ENCODE measurements at regions not wholly inside any gene's neighbourhood (a gene's known extent, or its start where the extent isn't known, plus 50 kb on each side); places are given as distances from the start of the nearest gene placed in this dataset.

DNA sequence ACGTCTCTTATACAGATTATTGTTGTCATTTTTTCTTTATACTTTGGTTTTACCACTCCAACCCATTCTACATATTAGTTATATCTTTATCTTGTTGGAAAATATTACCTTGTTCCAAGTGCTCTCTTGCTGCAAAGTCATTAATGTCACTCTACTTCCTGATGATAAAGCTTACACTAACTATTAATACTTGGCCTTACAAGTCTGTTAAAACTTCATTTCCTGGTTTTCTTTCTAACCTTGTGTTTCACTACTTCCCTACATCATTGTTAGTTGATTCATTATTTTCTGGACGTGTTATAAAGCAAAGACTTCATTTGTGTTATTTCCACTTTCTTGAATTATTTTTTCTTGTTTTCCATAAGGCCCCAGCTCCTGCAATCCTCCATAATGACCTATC is 382.6 kb upstream of the CDH20 start:
- DNase-seq (ENCODE audit: low spot score), result no peak
- TF ChIP-seq, protein P1, sequence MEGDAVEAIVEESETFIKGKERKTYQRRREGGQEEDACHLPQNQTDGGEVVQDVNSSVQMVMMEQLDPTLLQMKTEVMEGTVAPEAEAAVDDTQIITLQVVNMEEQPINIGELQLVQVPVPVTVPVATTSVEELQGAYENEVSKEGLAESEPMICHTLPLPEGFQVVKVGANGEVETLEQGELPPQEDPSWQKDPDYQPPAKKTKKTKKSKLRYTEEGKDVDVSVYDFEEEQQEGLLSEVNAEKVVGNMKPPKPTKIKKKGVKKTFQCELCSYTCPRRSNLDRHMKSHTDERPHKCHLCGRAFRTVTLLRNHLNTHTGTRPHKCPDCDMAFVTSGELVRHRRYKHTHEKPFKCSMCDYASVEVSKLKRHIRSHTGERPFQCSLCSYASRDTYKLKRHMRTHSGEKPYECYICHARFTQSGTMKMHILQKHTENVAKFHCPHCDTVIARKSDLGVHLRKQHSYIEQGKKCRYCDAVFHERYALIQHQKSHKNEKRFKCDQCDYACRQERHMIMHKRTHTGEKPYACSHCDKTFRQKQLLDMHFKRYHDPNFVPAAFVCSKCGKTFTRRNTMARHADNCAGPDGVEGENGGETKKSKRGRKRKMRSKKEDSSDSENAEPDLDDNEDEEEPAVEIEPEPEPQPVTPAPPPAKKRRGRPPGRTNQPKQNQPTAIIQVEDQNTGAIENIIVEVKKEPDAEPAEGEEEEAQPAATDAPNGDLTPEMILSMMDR (IDR thresholded peaks at IDR 0.05; ENCODE audit: extremely low read depth, insufficient read depth, missing control alignments), result no peak
- in situ Hi-C loops (cut with MboI; ENCODE audit: low pct_unique_long_range_greater_than_20kb, low sequenced_read_pairs, unreplicated experiment), result no loop called here

DNA sequence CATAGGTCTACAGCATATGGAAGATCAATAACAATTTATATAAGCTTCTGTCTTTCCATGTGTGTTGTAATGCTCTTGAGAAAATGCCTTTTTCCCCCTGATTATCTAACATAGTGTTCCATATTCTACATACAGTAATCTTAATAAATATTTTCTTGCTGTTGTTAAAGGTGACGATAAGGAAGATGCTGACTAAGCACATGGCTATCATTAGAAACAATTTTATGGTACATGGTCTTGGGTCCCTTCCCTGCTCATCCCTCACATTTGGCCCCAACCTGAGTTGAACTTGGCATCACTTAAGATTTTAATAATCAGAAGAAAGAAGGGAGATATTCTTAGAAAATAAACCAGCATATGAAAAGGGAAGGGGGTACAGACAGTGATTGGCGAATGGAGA is 382.1 kb upstream of the CDH20 start:
- DNase-seq (ENCODE audit: low spot score), result no peak
- TF ChIP-seq, protein P1 (IDR thresholded peaks at IDR 0.05; ENCODE audit: extremely low read depth, insufficient read depth, missing control alignments), result no peak
- in situ Hi-C loops (cut with MboI; ENCODE audit: low pct_unique_long_range_greater_than_20kb, low sequenced_read_pairs, unreplicated experiment), result no loop called here

DNA sequence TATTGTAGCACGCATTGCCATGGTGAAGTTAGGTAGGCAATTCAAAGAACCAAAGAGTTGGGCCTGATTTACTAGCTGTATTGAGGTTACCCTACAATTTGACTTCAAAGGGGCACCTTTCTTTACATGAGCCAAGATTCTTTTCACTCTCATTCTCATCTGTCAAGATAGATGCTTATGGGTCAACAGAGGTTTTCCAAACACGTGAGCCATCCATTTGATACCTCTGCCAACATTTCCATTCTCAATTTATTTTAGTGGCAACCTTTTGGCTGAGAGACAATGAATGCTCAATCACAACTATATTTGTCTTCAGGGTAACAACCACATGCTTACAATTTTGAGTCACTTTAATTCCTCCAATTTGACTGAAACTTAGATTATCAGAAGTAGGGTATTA is 370.6 kb upstream of the CDH20 start:
- no peak for DNase-seq (ENCODE audit: low spot score)
- TF ChIP-seq, protein P1 (IDR thresholded peaks at IDR 0.05; ENCODE audit: extremely low read depth, insufficient read depth, missing control alignments), result no peak
- in situ Hi-C loops (cut with MboI; ENCODE audit: low pct_unique_long_range_greater_than_20kb, low sequenced_read_pairs, unreplicated experiment), result no loop called here

DNA sequence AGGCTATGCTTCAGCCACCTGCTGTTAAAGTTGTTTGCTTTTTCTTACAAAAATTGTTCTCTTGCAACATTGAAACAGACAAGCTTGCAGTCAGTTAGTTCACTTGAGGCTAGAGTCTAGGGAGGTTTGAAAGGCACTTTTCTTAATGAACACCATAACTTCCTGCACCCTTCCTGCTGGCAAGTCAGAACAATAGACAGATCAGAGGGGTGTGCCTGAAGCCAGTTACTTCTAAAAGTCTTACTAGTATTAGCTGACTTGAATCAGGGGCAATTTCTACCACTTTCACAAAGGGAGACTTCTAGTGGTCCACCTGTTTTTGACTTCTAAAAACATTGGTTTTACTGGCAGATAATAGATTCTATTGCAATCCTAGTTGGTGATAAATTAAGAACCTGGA is 367.4 kb upstream of the CDH20 start:
- DNase-seq (ENCODE audit: low spot score), result no peak
- in situ Hi-C loops (cut with MboI; ENCODE audit: low pct_unique_long_range_greater_than_20kb, low sequenced_read_pairs, unreplicated experiment), result no loop called here
- TF ChIP-seq, protein P1 (IDR thresholded peaks at IDR 0.05; ENCODE audit: extremely low read depth, insufficient read depth, missing control alignments), result no peak

DNA sequence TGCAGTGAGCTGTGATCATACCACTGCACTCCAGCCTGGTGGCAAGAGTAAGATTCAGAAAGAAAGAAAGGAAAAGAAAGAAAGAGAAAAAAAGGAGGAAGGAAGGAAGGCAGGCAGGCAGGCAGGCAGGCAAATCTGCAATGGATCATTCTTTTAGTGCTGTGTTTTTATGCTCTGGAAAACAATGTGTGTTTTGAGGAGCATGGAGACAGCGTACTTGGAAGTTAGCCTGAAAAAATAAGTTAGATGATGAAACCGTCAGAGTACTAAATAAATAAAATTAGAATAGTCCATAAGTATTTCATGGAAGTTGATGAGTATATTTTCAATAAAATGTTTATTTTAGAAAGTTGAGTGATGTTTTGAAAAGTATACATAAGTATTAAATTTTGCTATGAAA is 366.4 kb upstream of the CDH20 start:
- TF ChIP-seq, protein P1 (IDR thresholded peaks at IDR 0.05; ENCODE audit: extremely low read depth, insufficient read depth, missing control alignments), result no peak
- no peak for DNase-seq (ENCODE audit: low spot score)
- in situ Hi-C loops (cut with MboI; ENCODE audit: low pct_unique_long_range_greater_than_20kb, low sequenced_read_pairs, unreplicated experiment), result no loop called here

DNA sequence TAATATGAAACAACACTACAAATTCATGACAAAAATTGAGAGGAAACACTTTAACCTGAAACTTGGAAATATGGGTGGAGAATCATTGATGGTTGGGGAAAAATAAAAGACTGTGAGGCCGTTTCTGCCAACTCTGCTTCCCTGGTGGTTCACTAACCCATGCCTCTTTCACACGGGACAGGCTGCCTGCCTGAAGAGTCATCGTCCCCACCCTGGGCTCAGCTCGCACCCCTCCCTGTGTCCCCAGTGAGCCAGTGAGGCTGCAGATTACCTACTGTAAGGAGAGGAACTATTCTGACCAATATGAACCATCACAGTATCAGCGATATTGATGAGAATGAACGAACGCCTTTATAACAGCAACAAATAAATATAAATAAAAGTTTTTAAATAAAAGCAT is 357.8 kb upstream of the CDH20 start:
- DNase-seq (ENCODE audit: low spot score), result no peak
- TF ChIP-seq, protein P1 (IDR thresholded peaks at IDR 0.05; ENCODE audit: extremely low read depth, insufficient read depth, missing control alignments), result no peak
- in situ Hi-C loops (cut with MboI; ENCODE audit: low pct_unique_long_range_greater_than_20kb, low sequenced_read_pairs, unreplicated experiment), result no loop called here

DNA sequence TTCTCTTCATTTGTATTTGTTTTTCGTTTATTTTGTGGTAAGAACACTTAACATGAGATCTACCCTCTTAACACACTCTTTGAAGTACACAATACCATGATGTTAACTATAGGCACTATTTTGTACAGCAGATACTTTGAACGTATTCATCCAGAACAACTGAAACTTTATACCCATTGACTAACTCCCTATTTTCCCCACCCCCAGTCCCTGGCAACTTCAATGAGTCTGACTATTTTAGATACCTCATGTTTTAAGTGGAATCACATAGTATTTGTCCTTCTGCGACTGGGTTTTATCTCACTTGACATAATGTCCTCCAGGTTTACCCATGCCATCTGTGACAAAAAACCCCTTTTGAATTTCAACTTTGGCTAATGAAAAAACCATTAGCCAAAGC is 356.3 kb upstream of the CDH20 start:
- in situ Hi-C loops (cut with MboI; ENCODE audit: low pct_unique_long_range_greater_than_20kb, low sequenced_read_pairs, unreplicated experiment), result no loop called here
- TF ChIP-seq, protein P1 (IDR thresholded peaks at IDR 0.05; ENCODE audit: extremely low read depth, insufficient read depth, missing control alignments), result no peak
- DNase-seq (ENCODE audit: low spot score), result no peak

Data from GM13977 (cell line).